K562 (cell line): ENCODE measurements at regions not wholly inside any gene's neighbourhood (a gene's known extent, or its start where the extent isn't known, plus 50 kb on each side); places are given as distances from the start of the nearest gene placed in this dataset.

ENCODE experiments used
- ATAC-seq: fragments of 200-7000 bp; cut with Tn5 transposase; 3 replicates; pipeline ENCODE4 v1.9.1; 2020; ENCODE audit warnings: moderate library complexity
- BruUV-seq: library from RNA; stranded (reverse); fragments of 400-500 nt; replicated peaks from 2 replicates; lab custom pipeline; 2021; lab: Mats Ljungman, UMichigan
- CTCF ChIA-PET: fragments of 300-600 bp; formaldehyde crosslinking; extraction: SDS; loops from one replicate; lab custom pipeline; 2021; ENCODE audit warnings: low intra/inter-chr PET ratio; lab: Yijun Ruan, JAX
- POLR2A ChIA-PET: fragments of 300-600, 350-650 bp; sonication (Branson Sonifier 250); formaldehyde crosslinking; extraction: SDS; loops from one replicate; lab custom pipeline; 2021; ENCODE audit warnings: antibody characterized with exemption, inconsistent platforms; lab: Yijun Ruan, JAX
- DNase-seq, 4 experiments: peaks; one replicate each; pipeline versions ENCODE4 v3.0.0 to v3.0.0-alpha.2; 2011 to 2018; ENCODE audit warnings: low spot score in 3 of 4, mixed read lengths in 3 of 4; ENCODE audit errors: extremely low read depth in 1 of 4
- FAIRE-seq: peaks from 2 replicates; lab custom pipeline; 2011; peaks lifted over from hg19 to GRCh38; lab: Jason Lieb, UNC
- H2AFZ ChIP-seq: 2 replicates; pipeline ENCODE4 v1.6.0; 2011; ENCODE audit warnings: low read depth, low read length, control low read depth, inconsistent platforms
- H3K27ac ChIP-seq: fragments of 200-600 bp; 3 replicates; pipeline ENCODE4 v1.8.0; 2011; ENCODE audit warnings: low read depth, mild to moderate bottlenecking, control low read depth, inconsistent platforms, low read length, moderate library complexity, mixed read lengths; ENCODE audit errors: extremely low read depth
- H3K27me3 ChIP-seq, 2 experiments: fragments of 300-600 bp in 1 of 2; 2 replicates in 1 of 2; 3 replicates in 1 of 2; pipeline versions ENCODE4 v1.6.0 to v1.8.0; 2011; ENCODE audit warnings: inconsistent platforms in 2 of 2, low read length in 2 of 2, mild to moderate bottlenecking in 1 of 2, mixed read lengths in 1 of 2, moderate library complexity in 1 of 2; ENCODE audit not compliant: control insufficient read depth in 2 of 2, insufficient read depth in 2 of 2
- H3K36me3 ChIP-seq: fragments of 300-600 bp; 3 replicates; pipeline ENCODE4 v1.8.0; 2011; ENCODE audit warnings: mild to moderate bottlenecking, low read length, inconsistent platforms; ENCODE audit not compliant: control insufficient read depth, insufficient read depth
- H3K4me1 ChIP-seq, 2 experiments: fragments of 200-600 bp in 1 of 2; replicated peaks in 1 of 2; 2 replicates in 1 of 2; 3 replicates in 1 of 2; pipeline versions ENCODE4 v1.5.1 to v1.8.0; 2011; ENCODE audit warnings: inconsistent platforms in 2 of 2, low read length in 2 of 2, mild to moderate bottlenecking in 1 of 2, mixed read lengths in 1 of 2, moderate library complexity in 1 of 2; ENCODE audit not compliant: control insufficient read depth in 2 of 2, insufficient read depth in 2 of 2
- H3K4me2 ChIP-seq: 2 replicates; pipeline ENCODE4 v1.6.1; 2011; ENCODE audit warnings: low read length, control low read depth, inconsistent platforms, mixed read lengths; ENCODE audit not compliant: insufficient read depth
- H3K4me3 ChIP-seq: fragments of 200-600 bp; sonication (generic), shearing (Covaris generic); 2 replicates; pipeline ENCODE4 v1.5.1; 2016; ENCODE audit warnings: control low read depth, inconsistent platforms
- H3K79me2 ChIP-seq: fragments of 200-600 bp; 3 replicates; pipeline ENCODE4 v1.8.0; 2011; ENCODE audit warnings: low read length, inconsistent platforms; ENCODE audit not compliant: control insufficient read depth, insufficient read depth
- H3K9ac ChIP-seq, 2 experiments: 2 replicates each; pipeline versions ENCODE4 v1.6.0 to v1.6.1; 2011; ENCODE audit warnings: low read depth in 2 of 2, low read length in 2 of 2, control low read depth in 1 of 2, inconsistent platforms in 1 of 2, mild to moderate bottlenecking in 1 of 2, mixed read lengths in 1 of 2; ENCODE audit not compliant: insufficient read depth in 1 of 2
- H3K9me1 ChIP-seq: one replicate; pipeline ENCODE4 v1.6.0; 2011; ENCODE audit warnings: inconsistent platforms, mild to moderate bottlenecking, low read length, moderate library complexity; ENCODE audit not compliant: control insufficient read depth, insufficient read depth
- H3K9me3 ChIP-seq: replicated peaks from 2 replicates; pipeline ENCODE4 v1.5.1; 2011; ENCODE audit warnings: low read depth, low read length, inconsistent platforms; ENCODE audit not compliant: control insufficient read depth, insufficient read depth
- H4K20me1 ChIP-seq: replicated peaks from 2 replicates; pipeline ENCODE4 v1.6.1; 2011; ENCODE audit warnings: low read length, inconsistent platforms, mixed read lengths; ENCODE audit not compliant: control insufficient read depth, insufficient read depth
- ERF ChIP-seq: fragments of 450-650 bp; formaldehyde crosslinking; IDR thresholded peaks from 2 replicates; pipeline ENCODE4 v1.4.0; 2020; ENCODE audit warnings: mild to moderate bottlenecking, mixed read lengths
- FIP1L1 ChIP-seq: fragments of 200-400 bp; formaldehyde crosslinking; IDR thresholded peaks from 2 replicates; pipeline ENCODE4 v1.6.1; 2018; ENCODE audit warnings: mild to moderate bottlenecking, low read depth, low read length; ENCODE audit not compliant: poor library complexity, severe bottlenecking
- GTF2E2 ChIP-seq: fragments of 200-800 bp; sonication (Bioruptor generic); IDR thresholded peaks from 2 replicates; pipeline ENCODE4 v1.6.1; 2016; ENCODE audit warnings: missing genetic modification characterization, missing compliant biosample characterization
- ILK ChIP-seq: fragments of 450-650 bp; IDR thresholded peaks from 2 replicates; pipeline ENCODE4 v1.6.1; 2016; ENCODE audit warnings: missing genetic modification characterization, low read depth, mild to moderate bottlenecking, missing compliant biosample characterization, moderate library complexity, borderline replicate concordance
- MEF2A ChIP-seq: IDR thresholded peaks from 2 replicates; pipeline ENCODE4 v1.6.1; 2011; ENCODE audit warnings: low read depth, mild to moderate bottlenecking, low read length, moderate library complexity; ENCODE audit not compliant: control insufficient read depth
- MLLT1 ChIP-seq, 2 experiments: fragments of 450-650 bp; IDR thresholded peaks; 2 replicates each; pipeline ENCODE4 v1.6.1; 2016
- MTF1 ChIP-seq: fragments of 250-450 bp; sonication (Bioruptor Pico); IDR thresholded peaks from 2 replicates; pipeline ENCODE4 v1.9.0; 2021; ENCODE audit warnings: moderate library complexity, mild to moderate bottlenecking, inconsistent platforms, borderline replicate concordance
- PHTF2 ChIP-seq: fragments of 250-450 bp; sonication (Bioruptor Pico); IDR thresholded peaks from 2 replicates; pipeline ENCODE4 v1.5.0; 2021; ENCODE audit warnings: mild to moderate bottlenecking
- RB1 ChIP-seq: fragments of 450-650 bp; IDR thresholded peaks from 2 replicates; pipeline ENCODE4 v1.6.1; 2017; ENCODE audit warnings: low read depth, mild to moderate bottlenecking
- RBM22 ChIP-seq: fragments of 200-400 bp; formaldehyde crosslinking; IDR thresholded peaks from 2 replicates; pipeline ENCODE4 v1.6.1; 2018; ENCODE audit warnings: low read length, low read depth; ENCODE audit not compliant: poor library complexity, severe bottlenecking
- TAF9B ChIP-seq: fragments of 450-650 bp; IDR thresholded peaks from 2 replicates; pipeline ENCODE4 v1.6.1; 2018; ENCODE audit warnings: mild to moderate bottlenecking; ENCODE audit not compliant: partially characterized antibody
- TEAD4 ChIP-seq, 2 experiments: sonication (generic) in 1 of 2; formaldehyde crosslinking in 1 of 2; IDR thresholded peaks; 2 replicates each; pipeline versions ENCODE4 v1.6.1 to v1.8.0; 2012 to 2022; ENCODE audit warnings: borderline replicate concordance in 1 of 2, inconsistent platforms in 1 of 2, low read length in 1 of 2, mild to moderate bottlenecking in 1 of 2, missing genetic modification reagents in 1 of 2
- U2AF2 ChIP-seq: fragments of 200-400 bp; formaldehyde crosslinking; optimal IDR thresholded peaks from 2 replicates; pipeline ENCODE3; 2017; ENCODE audit warnings: low read depth, mild to moderate bottlenecking, low read length
- ZNF146 ChIP-seq: IDR thresholded peaks from one replicate; pipeline ENCODE4 v1.6.1; 2018; ENCODE audit warnings: missing compliant biosample characterization; ENCODE audit not compliant: unreplicated experiment
- ZNF197 ChIP-seq: fragments of 200-800 bp; sonication (Bioruptor generic); IDR thresholded peaks from 2 replicates; pipeline ENCODE4 v1.6.1; 2016; ENCODE audit warnings: low read depth, missing genetic modification characterization, missing compliant biosample characterization
- ZNF217 ChIP-seq: sonication (generic); formaldehyde crosslinking; IDR thresholded peaks from 2 replicates; pipeline ENCODE4 v1.8.0; 2022; ENCODE audit warnings: mild to moderate bottlenecking, missing genetic modification reagents
- ZNF408 ChIP-seq: fragments of 250-450 bp; sonication (Bioruptor Pico); IDR thresholded peaks from 2 replicates; pipeline ENCODE4 v1.4.0; 2020; ENCODE audit warnings: low read depth, mild to moderate bottlenecking, moderate library complexity
- WGBS: fragments of 100-300 bp; shearing (Covaris generic); methylation state at CpG from one replicate; pipeline ENCODE4 v1.1.6; 2016; ENCODE audit warnings: low coverage, mixed read lengths; ENCODE audit not compliant: insufficient coverage; ENCODE audit errors: missing lambda C conversion rate; 5-methylcytosine and 5-hydroxymethylcytosine counted together
- in situ Hi-C: fragments of 300-500 bp; cut with MboI; formaldehyde crosslinking; loops from 4 replicates; pipeline ENCODE4 v1.15.0; 2018; ENCODE audit warnings: inconsistent platforms, mixed read lengths
- intact Hi-C: fragments of 100-400 bp; cut with micrococcal nuclease; formaldehyde crosslinking; loops from 2 replicates; pipeline ENCODE4 v1.14.2; 2022

- TF ChIP-seq ZNF408 (no peak), ILK (no peak), ERF (no peak), TEAD4 (IDR thresholded peaks at IDR 0.05; ENCODE audit: low read length) (no peak), TEAD4 (CRISPR knock-in tag; IDR thresholded peaks at IDR 0.05; ENCODE audit: borderline replicate concordance) (no peak), U2AF2 (no peak), RB1 (no peak)
Observed at GRCh38 chr9:73893230-73893629, 603.9 kb upstream of the RORB start (continued).

- H2AFZ ChIP-seq: no peak overlapping the region
- no peaks in the 10 kb centered on the region for H3K79me2 ChIP-seq
- no peaks in the 10 kb centered on the region for H3K27me3 ChIP-seq
- FAIRE-seq (no peak), DNase-seq (no peak), ATAC-seq (no peak)
- 50% methylated on average over 2 of the region's 2 CpGs for WGBS
- H3K9me1 ChIP-seq: no peaks in the 10 kb centered on the region
- no TSS peak for BruUV-seq
- H4K20me1 ChIP-seq: no peaks in the 10 kb centered on the region
- H3K4me1 ChIP-seq: no peaks in the 10 kb centered on the region
- CTCF ChIA-PET: no interaction called here
- intact Hi-C loops (no loop called here), in situ Hi-C loops (no loop called here)
- no peak overlapping the region for H3K9ac ChIP-seq
- H3K4me2 ChIP-seq: no peak overlapping the region
- H3K4me3 ChIP-seq: no peak overlapping the region
- POLR2A ChIA-PET: no interaction called here
- H3K36me3 ChIP-seq: no peaks in the 10 kb centered on the region
- TF ChIP-seq FIP1L1 (no peak), ZNF197 (CRISPR knock-in tag) (no peak), ZNF146 (CRISPR knock-in tag) (no peak), ZNF217 (CRISPR knock-in tag) (no peak), TAF9B (no peak), RBM22 (no peak), MTF1 (CRISPR knock-in tag) (no peak), PHTF2 (no peak), GTF2E2 (no peak), MEF2A (no peak), MLLT1 (IDR thresholded peaks at IDR 0.05) (no peak)
- no peak overlapping the region for H3K27ac ChIP-seq
- no peaks in the 10 kb centered on the region for H3K9me3 ChIP-seq
Observed at GRCh38 chr9:73896061-73896460, 601.1 kb upstream of the RORB start.
